ENCODE measurements at regions not wholly inside any gene's neighbourhood (a gene's known extent, or its start where the extent isn't known, plus 50 kb on each side); places are given as distances from the start of the nearest gene placed in this dataset.

GRCh38 chr9:119639287-119639955 is 270.2 kb upstream of the BRINP1 start:
- H3K4me3 ChIP-seq (ENCODE audit: low read depth, low read length) = no peak overlapping the region
- TF ChIP-seq CTCF (IDR thresholded peaks at IDR 0.05; ENCODE audit: insufficient read depth, low read length, missing control alignments) = no peak
- POLR2A ChIA-PET = no interaction called here
- CTCF ChIA-PET = no interaction called here
- no peak for DNase-seq (ENCODE audit: low read depth, low spot score)

- H3K4me3 ChIP-seq (ENCODE audit: low read depth, low read length) = no peak overlapping the region
- no peak for DNase-seq (ENCODE audit: low read depth, low spot score)
- ChIA-PET POLR2A (no interaction called here), CTCF (no interaction called here)
- TF ChIP-seq CTCF (IDR thresholded peaks at IDR 0.05; ENCODE audit: insufficient read depth, low read length, missing control alignments) = no peak
These were observed 264.8 kb upstream of the BRINP1 start for GRCh38 chr9:119634006-119634405.

GRCh38 chr9:119611565-119611964 is 242.3 kb upstream of the BRINP1 start:
- TF ChIP-seq CTCF (IDR thresholded peaks at IDR 0.05; ENCODE audit: insufficient read depth, low read length, missing control alignments) = no peak
- no peak for DNase-seq (ENCODE audit: low read depth, low spot score)
- H3K4me3 ChIP-seq (ENCODE audit: low read depth, low read length) = no peak overlapping the region
- ChIA-PET CTCF (no interaction called here), POLR2A (no interaction called here)

- POLR2A ChIA-PET = no interaction called here
- H3K4me3 ChIP-seq (ENCODE audit: low read depth, low read length) = no peak overlapping the region
- no peak for TF ChIP-seq CTCF (IDR thresholded peaks at IDR 0.05; ENCODE audit: insufficient read depth, low read length, missing control alignments)
- CTCF ChIA-PET = no interaction called here
- no peak for DNase-seq (ENCODE audit: low read depth, low spot score)
These were observed 240.2 kb upstream of the BRINP1 start for GRCh38 chr9:119609277-119609971.

GRCh38 chr9:119601632-119602031 is 232.4 kb upstream of the BRINP1 start:
- no peak overlapping the region for H3K4me3 ChIP-seq (ENCODE audit: low read depth, low read length)
- CTCF ChIA-PET = no interaction called here
- DNase-seq (ENCODE audit: low read depth, low spot score) = no peak
- TF ChIP-seq CTCF (IDR thresholded peaks at IDR 0.05; ENCODE audit: insufficient read depth, low read length, missing control alignments) = no peak
- POLR2A ChIA-PET = no interaction called here

GRCh38 chr9:119597499-119597898 is 228.3 kb upstream of the BRINP1 start:
- POLR2A ChIA-PET = no interaction called here

More at GRCh38 chr9:119597499-119597898, 228.3 kb upstream of the BRINP1 start:
- TF ChIP-seq CTCF (IDR thresholded peaks at IDR 0.05; ENCODE audit: insufficient read depth, low read length, missing control alignments) = no peak
- H3K4me3 ChIP-seq (ENCODE audit: low read depth, low read length) = no peak overlapping the region
- CTCF ChIA-PET = no interaction called here
- DNase-seq (ENCODE audit: low read depth, low spot score) = no peak
